Germinal center (tissue), 1 donor: ENCODE measurements at regions not wholly inside any gene's neighbourhood (a gene's known extent, or its start where the extent isn't known, plus 50 kb on each side); places are given as distances from the start of the nearest gene placed in this dataset.

Experiments used
- DNase-seq: peaks from one replicate; pipeline ENCODE4 v3.0.0; 2012; ENCODE audit warnings: mixed read lengths, low spot score

GRCh38 chr4:58688568-58688967, 1578.4 kb upstream of the IGFBP7 start:
- no peak for DNase-seq

DNA sequence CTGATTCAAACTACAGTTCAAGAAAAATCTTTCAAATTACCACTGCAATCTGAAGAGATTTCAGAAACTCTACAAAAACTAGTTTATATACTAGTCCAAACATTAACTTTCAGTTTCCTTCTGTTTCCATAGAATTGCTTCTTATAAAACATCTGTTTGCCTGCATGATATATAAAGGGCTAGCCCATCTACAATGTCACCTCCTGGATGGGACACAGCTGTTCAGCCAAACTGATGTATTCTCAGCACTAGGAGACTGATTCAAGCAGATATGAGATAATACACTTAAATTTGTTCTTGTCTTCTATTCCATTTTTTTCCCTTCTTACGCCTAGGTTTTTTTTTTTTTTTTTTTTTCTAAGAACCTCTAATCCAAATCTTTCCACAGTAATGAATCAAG, 1569.7 kb upstream of the IGFBP7 start:
- no peak for DNase-seq

DNA sequence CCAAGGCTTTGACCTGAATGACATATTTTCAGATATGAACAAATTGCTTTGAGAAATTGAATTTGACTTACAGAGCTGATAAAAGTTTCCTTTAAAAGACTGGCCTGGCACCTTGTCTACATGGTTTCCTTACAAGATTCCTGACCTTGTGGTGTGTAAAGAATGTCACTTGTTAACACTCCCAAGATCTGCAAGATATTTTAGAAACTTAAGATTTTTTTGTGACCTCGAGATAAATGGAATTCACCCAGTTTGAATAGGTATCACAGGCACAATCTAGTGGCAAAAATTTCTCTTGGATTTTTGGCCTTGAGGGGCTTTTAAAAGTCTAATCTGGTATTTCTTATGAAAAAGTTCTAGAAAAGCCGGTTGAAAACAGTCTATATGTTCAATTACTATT, 1568.9 kb upstream of the IGFBP7 start:
- no peak for DNase-seq

- no peak for DNase-seq
Observed at GRCh38 chr4:58669783-58670182, 1559.6 kb upstream of the IGFBP7 start.

DNA sequence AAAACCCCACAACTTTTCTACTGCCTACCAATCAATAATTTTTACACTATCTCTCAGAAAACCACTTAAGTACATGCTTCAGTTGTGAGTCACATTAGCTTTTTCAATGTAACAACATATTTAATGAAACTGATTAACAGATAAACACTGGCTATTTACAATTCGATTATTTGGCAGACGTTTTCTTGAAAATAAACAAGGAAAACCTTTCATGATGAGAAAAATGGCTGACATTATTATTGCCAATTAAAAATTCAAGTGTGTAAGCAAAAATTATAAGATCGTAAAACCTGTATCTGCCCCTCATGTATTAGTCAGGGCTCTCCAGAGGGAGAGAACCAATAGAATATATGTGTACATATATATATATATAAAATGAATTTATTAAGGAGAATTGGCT, 1555.5 kb upstream of the IGFBP7 start:
- no peak for DNase-seq

GRCh38 chr4:58658701-58659100, 1548.5 kb upstream of the IGFBP7 start:
- DNase-seq = no peak

DNA sequence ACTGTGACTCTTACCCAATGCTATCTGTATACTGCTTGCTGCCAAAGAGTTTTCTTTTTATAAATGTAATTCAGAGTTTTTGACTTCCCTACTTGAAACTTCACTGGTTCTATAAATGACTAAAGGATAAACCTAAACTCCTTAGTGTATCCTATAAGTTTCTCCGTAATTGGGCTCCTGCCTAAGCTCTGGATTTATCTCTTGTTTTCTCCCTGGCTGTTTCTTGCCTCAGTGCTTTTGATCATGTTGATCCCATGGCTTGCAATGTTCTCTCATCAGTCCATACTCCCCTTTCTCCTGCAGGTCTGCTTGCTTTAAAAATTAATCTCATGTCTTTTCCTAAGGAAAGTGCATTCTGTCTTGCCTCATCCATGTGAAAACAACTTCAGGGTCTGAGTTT, 1543.1 kb upstream of the IGFBP7 start:
- DNase-seq = no peak

DNA sequence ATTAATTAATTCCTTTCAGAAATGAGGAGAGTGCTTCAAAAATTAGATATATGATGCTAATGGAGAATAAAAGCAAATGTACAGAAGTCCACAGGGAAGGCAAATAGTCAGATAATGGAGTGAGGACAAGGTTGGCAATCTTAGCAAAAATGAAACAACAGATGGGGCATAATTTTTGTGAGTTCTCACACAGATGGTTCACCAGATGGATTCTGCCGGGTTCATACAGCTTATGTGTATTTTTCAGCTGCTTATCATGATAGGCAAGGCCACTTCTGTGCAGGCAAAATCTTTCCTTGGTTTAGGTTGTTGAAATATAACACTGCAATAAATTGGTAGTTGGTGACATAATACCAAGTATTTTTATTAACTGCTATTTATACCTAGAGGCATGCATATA, 1539.0 kb upstream of the IGFBP7 start:
- DNase-seq = no peak

GRCh38 chr4:58646126-58646525, 1535.9 kb upstream of the IGFBP7 start:
- DNase-seq = no peak

DNA sequence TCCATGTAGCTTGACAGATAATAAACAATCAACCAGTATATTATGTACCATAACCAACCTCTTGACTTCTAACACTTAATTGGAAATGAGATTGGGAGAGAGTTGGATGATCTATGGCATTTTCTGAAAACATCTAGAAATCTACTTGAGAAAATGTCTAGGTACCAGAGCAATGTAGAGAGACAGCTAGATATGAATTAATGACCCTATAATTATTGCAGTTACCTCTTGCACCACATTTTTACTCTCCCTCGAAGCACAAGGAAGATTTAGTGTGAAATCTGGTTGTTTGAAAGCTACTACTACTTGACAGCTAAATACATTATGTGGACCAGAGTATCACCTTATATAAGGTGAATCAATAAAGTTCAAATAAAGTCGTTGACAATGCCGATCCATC, 1534.4 kb upstream of the IGFBP7 start:
- DNase-seq = no peak

GRCh38 chr4:58636381-58636780, 1526.2 kb upstream of the IGFBP7 start:
- DNase-seq = no peak

DNA sequence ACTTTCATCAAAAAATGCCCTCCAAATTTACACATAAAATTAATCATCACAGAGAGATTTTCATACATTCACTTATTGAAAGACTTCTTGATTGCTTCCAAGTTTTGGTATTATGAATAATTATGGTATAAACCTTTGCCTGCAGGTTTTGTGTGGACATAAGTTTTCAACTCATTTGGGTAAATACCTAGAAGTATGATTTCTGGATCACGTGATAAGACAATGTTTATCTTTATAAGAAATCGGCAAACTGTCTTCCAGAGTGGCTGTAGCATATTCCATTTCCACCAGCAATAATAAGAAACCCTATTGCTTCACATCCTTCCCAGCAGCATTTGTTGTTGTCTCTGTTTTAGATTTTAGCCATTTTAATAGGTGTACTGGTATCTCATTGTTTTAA, 1507.0 kb upstream of the IGFBP7 start:
- DNase-seq = no peak

DNA sequence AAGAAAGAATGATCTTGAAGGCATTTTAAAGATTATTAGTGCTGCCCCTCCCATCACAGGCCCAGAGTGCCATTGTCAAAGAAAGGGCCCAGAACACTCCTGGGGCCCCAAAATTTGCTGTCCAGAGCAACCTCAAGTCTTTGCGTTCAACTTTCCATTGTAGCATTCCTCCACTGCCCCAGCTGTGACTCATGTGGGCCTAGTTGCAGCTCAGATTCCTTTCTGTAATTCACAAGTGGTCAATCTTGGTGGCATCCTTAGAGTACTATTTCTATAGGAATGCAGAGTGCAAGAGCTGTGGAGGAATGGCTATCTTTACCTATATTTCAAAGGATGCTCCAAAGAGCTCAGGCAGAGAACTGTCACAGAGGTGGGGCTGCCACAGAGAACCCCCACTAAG, 1500.8 kb upstream of the IGFBP7 start:
- no peak for DNase-seq

DNA sequence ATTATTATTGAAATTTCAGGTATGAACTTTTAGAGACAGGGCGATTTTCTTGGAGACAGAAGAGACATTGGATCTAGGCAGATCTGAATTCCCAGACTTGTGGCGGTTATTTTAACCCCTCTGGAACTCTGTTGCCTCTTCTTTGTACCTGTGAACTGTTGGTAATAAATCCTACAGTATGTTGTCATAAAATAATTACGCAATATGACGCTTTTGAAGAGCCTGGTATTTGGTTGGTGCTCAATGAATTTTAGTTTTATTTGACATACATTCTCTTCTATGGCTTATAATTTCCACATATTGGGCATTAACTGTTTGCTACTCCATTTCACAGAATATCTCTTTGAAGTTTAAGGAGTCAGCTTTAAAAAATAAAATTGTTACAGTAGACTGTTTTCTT, 1496.1 kb upstream of the IGFBP7 start:
- no peak for DNase-seq

- DNase-seq = no peak
Observed at GRCh38 chr4:58603951-58604350, 1493.8 kb upstream of the IGFBP7 start.

DNA sequence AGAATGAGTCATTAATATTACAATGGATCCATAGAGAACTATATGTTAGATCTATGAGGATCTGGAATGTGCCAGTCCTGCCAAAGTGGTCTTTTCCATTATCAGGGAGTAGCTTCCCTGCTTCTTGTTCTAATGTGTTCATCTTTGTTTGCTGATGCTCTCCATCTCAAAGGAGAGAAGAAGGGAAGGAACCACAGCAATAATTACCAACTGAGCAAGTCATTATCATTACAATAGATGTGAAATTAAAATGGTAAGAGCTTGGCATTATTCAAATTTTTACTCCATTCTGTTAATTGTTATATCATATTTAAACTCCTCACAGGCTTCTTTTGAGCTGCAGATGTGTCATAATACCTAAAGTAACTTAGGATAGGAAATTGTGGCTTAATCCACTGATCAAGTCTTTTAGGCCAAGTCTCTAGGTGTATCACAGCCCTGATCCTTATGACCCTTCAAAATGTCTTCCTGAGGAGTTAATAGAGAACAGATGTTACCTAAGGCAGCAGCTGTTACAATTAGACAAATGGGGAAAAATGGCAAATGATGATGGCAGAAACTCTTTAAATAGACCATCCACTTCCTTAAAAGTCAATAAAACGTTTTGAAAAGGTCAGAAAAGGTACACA, 1492.7 kb upstream of the IGFBP7 start:
- no peak for DNase-seq

- no peak for DNase-seq
Observed at GRCh38 chr4:58602022-58602421, 1491.8 kb upstream of the IGFBP7 start.

- DNase-seq = no peak
Observed at GRCh38 chr4:58600290-58600689, 1490.1 kb upstream of the IGFBP7 start.

DNA sequence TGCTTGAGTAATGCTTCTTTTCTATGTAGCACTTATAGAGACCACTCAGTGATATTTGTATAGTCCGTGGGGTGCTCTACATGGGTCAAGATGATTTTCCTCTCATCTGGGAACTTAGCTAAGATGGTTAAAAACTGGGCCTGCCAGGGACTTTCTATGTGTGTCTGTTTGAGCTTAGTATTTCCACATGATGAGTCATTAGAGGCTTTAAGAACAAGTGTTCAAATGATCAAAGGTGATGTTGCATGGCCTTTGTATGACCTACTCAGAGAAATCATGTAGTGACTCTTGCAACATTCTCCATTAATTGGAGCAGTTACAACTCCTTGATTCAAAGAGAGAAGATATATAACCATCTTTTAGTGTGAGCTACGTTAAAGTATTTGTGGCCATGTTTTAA, 1480.5 kb upstream of the IGFBP7 start:
- no peak for DNase-seq

- DNase-seq = no peak
Observed at GRCh38 chr4:58587856-58588255, 1477.7 kb upstream of the IGFBP7 start.

GRCh38 chr4:58566260-58566659, 1456.1 kb upstream of the IGFBP7 start:
- no peak for DNase-seq

DNA sequence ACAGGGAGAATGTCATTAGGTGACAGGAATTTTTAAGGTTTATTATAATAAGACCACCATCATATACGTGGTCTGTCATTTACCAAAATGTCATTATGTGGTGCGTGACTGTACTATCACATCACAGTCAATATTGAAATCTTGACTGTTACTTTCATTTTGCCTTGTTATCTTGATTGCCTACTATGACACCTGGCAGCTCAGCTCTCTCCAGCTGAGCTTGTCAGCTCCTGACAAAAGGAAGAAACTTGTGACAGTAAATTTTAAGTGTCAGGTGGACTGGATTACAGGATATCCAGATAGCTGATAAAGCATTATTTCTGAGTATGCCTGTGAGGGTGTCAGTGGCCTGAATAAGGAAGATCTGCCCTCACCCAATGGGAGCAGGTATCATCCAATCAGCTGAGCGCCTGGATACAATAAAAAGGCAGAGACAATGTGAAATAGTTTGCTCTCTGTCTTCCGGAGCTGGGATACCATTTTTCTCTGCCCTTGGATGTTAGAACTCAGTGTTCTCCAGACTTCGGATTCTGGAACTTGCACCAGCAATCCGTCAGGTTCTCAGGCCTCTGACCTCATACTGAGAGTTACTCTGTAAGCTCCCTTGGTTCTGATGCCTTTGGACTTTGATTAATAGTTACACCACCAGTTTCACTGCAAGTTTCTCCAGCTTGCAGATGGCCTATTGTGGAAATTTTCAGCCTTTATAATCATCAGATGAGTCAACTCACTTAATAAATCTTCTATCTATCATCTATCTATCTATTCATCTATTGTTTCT, 1454.7 kb upstream of the IGFBP7 start:
- no peak for DNase-seq

DNA sequence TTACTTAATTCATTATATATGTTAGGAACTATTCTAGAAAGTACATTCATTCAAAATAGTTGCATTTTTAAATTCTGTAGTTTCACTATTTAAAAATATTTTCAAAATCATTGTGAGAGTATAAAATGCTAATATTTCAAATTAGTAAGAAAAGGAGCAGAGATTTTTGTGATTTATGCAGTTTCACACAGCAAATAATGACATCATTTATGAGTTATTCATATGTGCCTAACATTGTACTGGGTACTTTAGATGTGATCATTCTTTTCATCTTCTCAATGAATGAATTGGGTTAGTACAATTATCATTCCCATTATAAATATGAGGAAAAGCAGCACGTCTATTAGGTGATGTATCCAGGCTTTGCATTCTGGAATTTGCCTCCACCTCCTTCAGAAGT, 1451.0 kb upstream of the IGFBP7 start:
- DNase-seq = no peak

- DNase-seq = no peak
Observed at GRCh38 chr4:58560736-58561135, 1450.6 kb upstream of the IGFBP7 start.
